ENCODE measurements at regions not wholly inside any gene's neighbourhood (a gene's known extent, or its start where the extent isn't known, plus 50 kb on each side); places are given as distances from the start of the nearest gene placed in this dataset.

DNA sequence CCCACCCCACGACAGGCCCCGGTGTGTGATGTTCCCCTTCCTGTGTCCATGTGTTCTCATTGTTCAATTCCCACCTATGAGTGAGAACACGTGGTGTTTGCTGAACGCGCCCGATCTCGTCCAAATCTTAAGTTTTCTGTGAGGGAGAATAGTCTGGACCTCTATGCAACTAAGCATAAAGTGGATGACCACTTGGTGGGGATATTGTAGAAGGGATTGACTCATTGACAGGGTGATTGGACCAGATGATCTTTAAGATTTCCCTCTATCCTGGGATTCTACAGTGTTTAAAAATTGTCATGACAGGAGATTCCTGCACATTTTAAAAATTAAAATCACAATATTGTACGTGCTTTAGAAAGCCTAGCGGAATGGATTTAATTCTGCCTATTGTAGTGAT, 141.3 kb downstream of the TRMT11 start:
- no peaks in the 10 kb centered on the region for H3K36me3 Mint-ChIP-seq (ENCODE audit: unreplicated experiment)
- H3K27ac Mint-ChIP-seq (ENCODE audit: unreplicated experiment): no peak overlapping the region
- H3K4me1 Mint-ChIP-seq (ENCODE audit: low read depth, unreplicated experiment): no peaks in the 10 kb centered on the region
- H3K27me3 Mint-ChIP-seq (ENCODE audit: unreplicated experiment): no peaks in the 10 kb centered on the region
- no peaks in the 10 kb centered on the region for H3K9me3 Mint-ChIP-seq (ENCODE audit: unreplicated experiment)
- H3K4me3 Mint-ChIP-seq (ENCODE audit: unreplicated experiment): no peak overlapping the region
- TF ChIP-seq CTCF (IDR thresholded peaks at IDR 0.05; ENCODE audit: partially characterized antibody, unreplicated experiment): no peak
- DNase-seq: no peak

- no peak for TF ChIP-seq CTCF (IDR thresholded peaks at IDR 0.05; ENCODE audit: partially characterized antibody, unreplicated experiment)
- no peak for DNase-seq
- H3K9me3 Mint-ChIP-seq (ENCODE audit: unreplicated experiment): no peaks in the 10 kb centered on the region
- H3K27ac Mint-ChIP-seq (ENCODE audit: unreplicated experiment): no peak overlapping the region
- no peaks in the 10 kb centered on the region for H3K27me3 Mint-ChIP-seq (ENCODE audit: unreplicated experiment)
- H3K4me1 Mint-ChIP-seq (ENCODE audit: low read depth, unreplicated experiment): no peaks in the 10 kb centered on the region
- no peak overlapping the region for H3K4me3 Mint-ChIP-seq (ENCODE audit: unreplicated experiment)
- peaks cover 6% of the 10 kb centered on the region for H3K36me3 Mint-ChIP-seq (ENCODE audit: unreplicated experiment)
These were observed 144.9 kb downstream of the TRMT11 start for GRCh38 chr6:126131246-126131645.

GRCh38 chr6:126133984-126134383, 147.6 kb downstream of the TRMT11 start:
- Mint-ChIP-seq H3K4me1 (ENCODE audit: low read depth, unreplicated experiment) (no peaks in the 10 kb centered on the region), H3K4me3 (ENCODE audit: unreplicated experiment) (no peak overlapping the region), H3K27me3 (ENCODE audit: unreplicated experiment) (peaks cover 1% of the 10 kb centered on the region), H3K9me3 (ENCODE audit: unreplicated experiment) (no peaks in the 10 kb centered on the region), H3K36me3 (ENCODE audit: unreplicated experiment) (peaks cover 6% of the 10 kb centered on the region), H3K27ac (ENCODE audit: unreplicated experiment) (no peak overlapping the region)
- TF ChIP-seq CTCF (IDR thresholded peaks at IDR 0.05; ENCODE audit: partially characterized antibody, unreplicated experiment): no peak
- no peak for DNase-seq

DNA sequence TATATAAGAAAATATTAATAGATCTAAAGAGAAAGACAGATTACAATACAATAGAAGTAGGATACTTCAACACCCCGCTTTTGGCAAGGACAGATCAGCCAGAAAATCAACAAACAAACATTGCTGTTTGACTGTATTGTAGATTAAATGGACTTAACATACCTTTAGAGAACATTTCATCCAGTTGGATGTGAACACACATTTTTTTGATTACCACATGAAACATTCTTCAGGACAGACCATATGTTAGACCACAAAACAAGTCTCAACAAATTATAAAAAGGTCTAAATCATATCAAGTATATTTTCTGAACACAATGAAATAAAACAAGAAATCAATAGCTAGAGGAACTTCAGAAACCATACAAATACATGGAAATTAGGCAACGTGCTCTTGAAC, 148.2 kb downstream of the TRMT11 start:
- Mint-ChIP-seq H3K27me3 (ENCODE audit: unreplicated experiment) (peaks cover 1% of the 10 kb centered on the region), H3K27ac (ENCODE audit: unreplicated experiment) (no peak overlapping the region), H3K4me1 (ENCODE audit: low read depth, unreplicated experiment) (no peaks in the 10 kb centered on the region), H3K4me3 (ENCODE audit: unreplicated experiment) (no peak overlapping the region), H3K9me3 (ENCODE audit: unreplicated experiment) (no peaks in the 10 kb centered on the region), H3K36me3 (ENCODE audit: unreplicated experiment) (peaks cover 6% of the 10 kb centered on the region)
- no peak for TF ChIP-seq CTCF (IDR thresholded peaks at IDR 0.05; ENCODE audit: partially characterized antibody, unreplicated experiment)
- DNase-seq: no peak

DNA sequence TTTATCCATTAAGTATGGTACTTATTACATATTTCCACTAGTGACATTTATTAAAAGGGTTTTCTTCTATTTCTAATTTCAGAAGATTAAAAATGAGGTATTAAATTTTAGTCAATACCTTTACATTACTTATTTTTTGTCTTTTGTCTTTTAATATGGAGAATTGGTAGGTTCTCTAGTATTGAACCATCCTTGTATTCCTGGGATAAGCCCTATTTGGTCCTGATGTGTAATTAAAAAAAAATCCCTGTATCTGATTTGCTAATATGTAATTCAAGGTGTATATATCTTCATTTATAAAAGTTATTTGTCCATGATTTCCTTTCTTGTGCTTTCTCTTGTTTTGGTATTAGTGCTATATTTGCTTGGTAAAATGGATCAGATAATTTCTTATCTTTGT, 153.7 kb downstream of the TRMT11 start:
- H3K9me3 Mint-ChIP-seq (ENCODE audit: unreplicated experiment): no peaks in the 10 kb centered on the region
- H3K36me3 Mint-ChIP-seq (ENCODE audit: unreplicated experiment): peaks cover 6% of the 10 kb centered on the region
- no peak for TF ChIP-seq CTCF (IDR thresholded peaks at IDR 0.05; ENCODE audit: partially characterized antibody, unreplicated experiment)
- H3K4me3 Mint-ChIP-seq (ENCODE audit: unreplicated experiment): no peak overlapping the region
- no peak for DNase-seq
- H3K4me1 Mint-ChIP-seq (ENCODE audit: low read depth, unreplicated experiment): peaks cover 3% of the 10 kb centered on the region
- peaks cover 1% of the 10 kb centered on the region for H3K27me3 Mint-ChIP-seq (ENCODE audit: unreplicated experiment)
- no peak overlapping the region for H3K27ac Mint-ChIP-seq (ENCODE audit: unreplicated experiment)
